Effector memory CD4-positive, alpha-beta T cell (primary cell): ENCODE measurements at regions not wholly inside any gene's neighbourhood (a gene's known extent, or its start where the extent isn't known, plus 50 kb on each side); places are given as distances from the start of the nearest gene placed in this dataset.

ENCODE experiments used
- DNase-seq, 3 donors: peaks; one replicate each; pipeline ENCODE4 v3.0.0-alpha.2; 2020
- H3K27ac ChIP-seq: 2 replicates; pipeline ENCODE4 v1.7.0; 2013; ENCODE audit warnings: mild to moderate bottlenecking, low read length, moderate library complexity; ENCODE audit not compliant: insufficient read depth, poor library complexity, severe bottlenecking
- H3K27me3 ChIP-seq: replicated peaks from 2 replicates; pipeline ENCODE4 v1.7.0; 2013; ENCODE audit warnings: mild to moderate bottlenecking, low read length; ENCODE audit not compliant: insufficient read depth, control insufficient read depth, poor library complexity, severe bottlenecking
- H3K36me3 ChIP-seq: 2 replicates; pipeline ENCODE4 v1.7.0; 2013; ENCODE audit warnings: mild to moderate bottlenecking, low read length, moderate library complexity; ENCODE audit not compliant: control insufficient read depth, insufficient read depth
- H3K4me1 ChIP-seq: 2 replicates; pipeline ENCODE4 v1.7.0; 2013; ENCODE audit warnings: low read length, mild to moderate bottlenecking; ENCODE audit not compliant: control insufficient read depth, insufficient read depth, poor library complexity, severe bottlenecking
- H3K4me3 ChIP-seq: 2 replicates; pipeline ENCODE4 v1.7.0; 2013; ENCODE audit warnings: low read length, low read depth, mild to moderate bottlenecking; ENCODE audit not compliant: insufficient read depth, poor library complexity, severe bottlenecking
- H3K9me3 ChIP-seq: 2 replicates; pipeline ENCODE4 v1.7.0; 2013; ENCODE audit warnings: mild to moderate bottlenecking, low read length, moderate library complexity; ENCODE audit not compliant: control insufficient read depth

DNA sequence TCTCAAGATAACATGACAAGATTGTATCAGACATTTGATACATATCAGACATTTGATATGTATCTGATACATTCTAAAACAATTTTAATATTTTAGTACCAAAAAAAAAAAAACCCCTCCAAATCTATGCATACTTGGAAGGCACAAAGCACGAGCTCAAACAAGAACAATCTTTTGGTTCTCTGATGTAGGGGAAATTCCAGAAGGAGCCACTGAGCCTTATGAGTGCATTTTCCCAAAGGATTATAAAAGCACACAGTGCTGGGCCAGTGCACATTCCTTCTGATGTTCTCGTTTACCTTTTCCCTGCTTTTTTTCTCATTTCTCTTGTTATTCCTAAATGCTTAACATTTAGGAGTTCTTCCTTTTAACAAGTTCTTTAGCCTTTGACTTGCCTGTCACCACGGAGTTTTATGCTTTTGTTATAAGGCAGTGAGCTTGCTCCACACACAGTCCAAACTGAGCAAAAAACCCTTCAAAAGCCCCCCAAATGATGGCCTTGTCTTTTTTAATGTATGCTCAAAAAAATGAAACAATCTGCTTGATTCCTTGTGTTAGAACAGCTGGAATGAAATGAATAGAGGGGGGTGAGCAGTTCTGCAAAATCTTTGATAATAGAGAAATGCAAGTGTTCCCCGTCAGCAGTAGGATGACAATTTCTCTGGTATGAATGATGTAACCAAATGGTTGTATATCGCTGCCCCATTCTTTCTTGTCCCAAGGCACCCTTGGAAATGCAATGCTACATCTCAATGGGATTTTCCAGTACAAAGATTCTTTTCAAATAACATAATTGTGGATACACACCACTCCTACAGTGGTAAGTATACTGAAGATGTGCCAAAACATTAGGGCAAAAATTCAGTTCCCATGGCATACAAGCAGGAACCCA is 597.2 kb upstream of the ZEB2 start:
- DNase-seq, result no peak

DNA sequence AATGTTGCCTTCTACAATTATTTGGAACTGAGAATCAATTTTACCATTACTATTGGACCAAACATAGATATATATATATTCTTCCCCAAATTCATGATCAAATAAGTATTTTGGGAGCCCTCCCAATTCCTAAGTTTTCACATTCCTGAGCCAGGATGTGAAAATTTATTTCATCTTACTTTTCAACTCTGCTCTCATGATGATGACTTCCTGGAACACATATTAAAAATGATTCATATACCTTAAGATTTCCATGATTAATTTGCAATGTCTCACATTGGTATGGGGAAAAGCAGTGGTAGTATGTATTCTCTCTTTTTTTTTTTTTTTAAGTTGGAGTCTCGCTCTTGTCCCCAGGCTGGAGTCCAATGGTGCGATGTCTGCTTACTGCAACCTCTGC is 596.1 kb upstream of the ZEB2 start:
- Histone ChIP-seq H3K4me1 (no peaks in the 10 kb centered on the region), H3K9me3 (no peaks in the 10 kb centered on the region), H3K36me3 (no peaks in the 10 kb centered on the region), H3K4me3 (no peak overlapping the region), H3K27ac (no peak overlapping the region), H3K27me3 (no peaks in the 10 kb centered on the region)
- DNase-seq, result no peak

More for the DNA sequence above, 597.2 kb upstream of the ZEB2 start:
- Histone ChIP-seq H3K27me3 (no peaks in the 10 kb centered on the region), H3K4me3 (no peak overlapping the region), H3K36me3 (no peaks in the 10 kb centered on the region), H3K9me3 (no peaks in the 10 kb centered on the region), H3K27ac (no peak overlapping the region), H3K4me1 (no peaks in the 10 kb centered on the region)

DNA sequence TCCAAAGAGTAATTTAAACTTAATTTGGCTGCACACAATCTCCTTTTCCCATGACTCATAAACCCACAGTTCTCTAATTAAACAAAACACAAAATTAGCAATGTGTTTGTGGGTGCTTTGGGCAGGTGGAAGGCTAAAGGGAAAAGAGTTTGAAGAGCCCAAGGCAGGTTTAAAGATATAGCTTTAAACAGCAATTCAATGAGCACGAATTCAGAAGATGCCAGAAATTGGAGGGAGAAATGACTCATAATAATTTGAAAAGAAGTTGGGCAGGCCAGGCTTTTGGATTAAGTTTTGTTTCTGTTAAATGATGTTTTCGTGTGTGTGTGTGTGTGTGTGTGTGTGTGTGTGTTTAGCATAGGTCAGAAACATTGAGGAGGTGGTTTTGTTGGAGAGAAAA is 594.8 kb upstream of the ZEB2 start:
- H3K36me3 ChIP-seq, result no peaks in the 10 kb centered on the region
- no peaks in the 10 kb centered on the region for H3K27me3 ChIP-seq
- H3K4me3 ChIP-seq, result no peak overlapping the region
- H3K27ac ChIP-seq, result no peak overlapping the region
- no peak for DNase-seq
- no peaks in the 10 kb centered on the region for H3K9me3 ChIP-seq
- H3K4me1 ChIP-seq, result no peaks in the 10 kb centered on the region

DNA sequence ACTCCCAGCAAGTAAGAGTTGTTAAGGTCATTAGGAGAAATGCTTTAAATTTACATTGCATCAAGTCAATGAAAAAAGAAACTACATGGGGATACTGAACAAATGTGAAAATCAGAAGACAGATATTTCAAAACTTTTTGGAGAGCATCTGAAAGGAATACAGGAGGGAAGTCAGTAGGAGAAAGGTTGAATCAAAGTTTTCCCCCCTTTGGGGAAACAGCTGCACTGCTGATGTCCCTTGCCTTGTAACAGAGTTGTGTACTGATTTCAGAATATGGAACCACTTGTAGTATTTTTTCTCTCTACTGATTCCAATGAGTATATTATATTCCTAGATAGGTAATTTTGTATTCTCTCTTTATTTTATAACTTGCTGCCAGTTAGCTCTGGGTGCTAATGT is 592.5 kb upstream of the ZEB2 start:
- Histone ChIP-seq H3K27ac (no peak overlapping the region), H3K36me3 (no peaks in the 10 kb centered on the region), H3K4me3 (no peak overlapping the region), H3K4me1 (no peaks in the 10 kb centered on the region), H3K27me3 (no peaks in the 10 kb centered on the region), H3K9me3 (no peaks in the 10 kb centered on the region)
- no peak for DNase-seq

DNA sequence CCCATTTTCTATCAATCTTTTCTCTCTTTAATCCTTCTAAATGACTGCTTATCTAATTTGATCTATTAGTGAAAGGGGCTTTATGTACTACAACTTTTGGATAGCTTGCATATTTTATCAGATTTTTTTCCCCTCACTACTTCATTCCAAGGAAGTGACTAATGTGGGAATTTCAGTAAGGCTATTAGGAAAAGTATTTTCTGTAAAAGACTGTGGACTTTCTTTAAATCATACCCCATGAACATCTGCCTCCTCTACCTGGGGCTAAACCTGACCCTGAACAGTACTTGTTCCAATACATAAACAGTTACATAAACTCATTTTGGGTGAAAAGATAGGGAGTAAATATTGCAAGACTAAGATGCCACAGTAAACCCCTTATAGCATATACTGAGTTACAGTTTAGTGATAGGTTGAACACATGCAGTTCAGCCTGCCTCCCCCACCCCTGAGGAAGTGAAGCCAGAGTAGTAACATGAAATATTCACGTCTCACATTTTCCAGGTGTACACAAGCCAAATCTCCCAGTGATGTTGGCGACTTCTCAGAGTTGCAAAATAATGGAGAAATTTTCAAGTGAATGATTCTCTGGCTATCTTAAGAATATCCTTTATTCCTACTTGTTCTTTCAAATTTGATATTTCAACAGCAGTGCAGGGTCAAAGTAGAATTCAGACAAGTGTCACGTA is 590.9 kb upstream of the ZEB2 start:
- Histone ChIP-seq H3K36me3 (no peaks in the 10 kb centered on the region), H3K9me3 (no peaks in the 10 kb centered on the region), H3K27me3 (no peaks in the 10 kb centered on the region), H3K4me1 (no peaks in the 10 kb centered on the region), H3K27ac (no peak overlapping the region), H3K4me3 (no peak overlapping the region)
- no peak for DNase-seq

DNA sequence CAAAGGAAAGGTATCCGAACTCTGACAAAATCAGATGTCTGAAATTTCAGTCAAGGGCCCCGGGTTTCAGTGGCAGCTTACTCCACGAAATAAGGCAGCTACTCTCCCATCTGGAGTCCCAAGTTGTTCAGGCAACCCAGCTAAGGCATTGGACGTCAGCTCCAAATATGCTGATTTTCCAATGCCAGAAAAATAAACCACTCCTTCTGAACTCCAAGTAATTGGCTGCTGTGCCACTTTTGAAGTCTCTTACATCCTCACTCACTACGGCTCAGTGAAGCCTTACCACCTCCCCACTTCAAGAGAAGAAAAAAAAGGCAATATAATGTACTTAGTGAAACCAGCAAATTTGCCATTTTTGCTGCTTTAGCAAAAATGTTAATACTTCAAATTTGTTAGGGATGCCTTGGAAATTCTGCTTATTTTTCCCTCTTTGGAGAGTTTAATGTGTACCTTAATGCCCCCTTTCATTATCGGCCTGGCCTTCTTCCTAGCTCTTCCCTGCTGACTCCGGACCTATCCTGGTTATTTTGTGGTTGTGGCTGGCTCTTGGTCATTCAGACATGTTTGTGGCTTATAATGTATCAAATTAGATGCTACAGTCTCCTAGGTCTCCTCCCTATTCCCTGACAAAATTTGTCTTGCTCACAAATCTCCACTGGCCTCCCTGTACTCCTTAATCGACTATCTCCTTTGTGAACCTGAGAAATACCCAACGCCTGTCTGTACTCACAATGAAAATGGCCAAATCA is 589.2 kb upstream of the ZEB2 start:
- DNase-seq, result no peak
- H3K4me3 ChIP-seq, result no peak overlapping the region
- no peak overlapping the region for H3K27ac ChIP-seq
- no peaks in the 10 kb centered on the region for H3K9me3 ChIP-seq
- no peaks in the 10 kb centered on the region for H3K27me3 ChIP-seq
- no peaks in the 10 kb centered on the region for H3K36me3 ChIP-seq
- no peaks in the 10 kb centered on the region for H3K4me1 ChIP-seq

DNA sequence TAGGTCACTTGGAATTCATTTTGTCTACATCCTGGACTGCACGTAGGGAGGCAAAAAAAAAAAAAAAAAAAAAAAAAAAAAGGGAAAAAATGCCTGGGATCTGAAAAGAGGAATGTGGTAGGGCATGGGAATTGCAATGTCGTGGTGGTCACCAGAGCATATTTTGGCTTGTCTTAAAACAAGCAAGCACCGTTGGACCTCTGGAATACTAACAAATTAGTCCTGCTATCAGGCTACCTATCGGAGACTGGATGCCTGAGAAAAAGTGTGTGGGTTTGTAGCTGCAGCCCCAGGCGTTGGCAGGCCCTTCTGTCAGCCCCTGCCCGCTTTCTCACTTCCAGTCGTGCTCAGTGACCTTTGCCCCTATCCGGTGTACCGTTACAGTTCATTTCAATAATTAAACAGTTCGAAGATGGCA is 588.5 kb upstream of the ZEB2 start:
- Histone ChIP-seq H3K4me1 (no peaks in the 10 kb centered on the region), H3K4me3 (no peak overlapping the region), H3K27ac (no peak overlapping the region), H3K9me3 (no peaks in the 10 kb centered on the region), H3K27me3 (no peaks in the 10 kb centered on the region), H3K36me3 (no peaks in the 10 kb centered on the region)
- DNase-seq, result no peak

DNA sequence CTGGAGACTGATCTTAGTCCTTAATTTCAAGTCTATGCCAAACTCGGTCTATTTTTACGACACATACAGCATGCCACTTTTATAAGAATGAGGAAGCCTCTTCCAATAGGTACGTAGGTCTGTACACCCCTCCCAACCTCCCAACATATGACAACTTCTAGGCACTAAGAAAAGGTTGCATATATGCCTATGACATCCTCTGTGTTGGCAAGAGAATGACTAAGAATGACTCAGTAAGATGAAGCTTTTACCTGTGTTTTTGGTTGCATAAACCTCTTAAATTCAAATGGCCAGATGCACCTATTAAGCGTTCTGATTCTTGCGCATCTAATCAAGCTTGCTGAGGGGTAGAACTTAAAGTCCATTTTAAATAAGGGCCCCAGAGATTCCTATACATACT is 586.4 kb upstream of the ZEB2 start:
- Histone ChIP-seq H3K4me3 (no peak overlapping the region), H3K27ac (no peak overlapping the region), H3K4me1 (no peaks in the 10 kb centered on the region), H3K9me3 (no peaks in the 10 kb centered on the region), H3K27me3 (no peaks in the 10 kb centered on the region), H3K36me3 (no peaks in the 10 kb centered on the region)
- no peak for DNase-seq

DNA sequence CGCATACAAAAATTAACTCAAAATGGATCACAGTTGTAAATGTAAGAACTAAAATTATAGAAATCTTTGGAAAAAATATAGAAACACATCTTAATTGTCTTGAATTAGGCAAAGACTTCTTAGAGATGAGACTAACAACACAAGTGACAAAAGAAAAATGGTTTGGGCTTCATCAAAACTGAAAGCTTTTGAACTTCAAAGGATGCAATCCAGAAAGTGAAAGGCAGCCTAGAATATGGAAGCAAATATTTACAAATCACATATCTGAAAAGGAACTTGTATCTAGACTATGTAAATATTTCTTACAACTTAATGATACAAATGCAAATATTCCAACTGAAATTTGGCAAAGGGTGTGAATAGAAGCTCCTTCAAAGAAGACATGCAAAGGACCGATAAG is 582.8 kb upstream of the ZEB2 start:
- Histone ChIP-seq H3K27me3 (no peaks in the 10 kb centered on the region), H3K4me3 (no peak overlapping the region), H3K9me3 (no peaks in the 10 kb centered on the region), H3K36me3 (no peaks in the 10 kb centered on the region), H3K4me1 (no peaks in the 10 kb centered on the region), H3K27ac (no peak overlapping the region)
- DNase-seq, result no peak

DNA sequence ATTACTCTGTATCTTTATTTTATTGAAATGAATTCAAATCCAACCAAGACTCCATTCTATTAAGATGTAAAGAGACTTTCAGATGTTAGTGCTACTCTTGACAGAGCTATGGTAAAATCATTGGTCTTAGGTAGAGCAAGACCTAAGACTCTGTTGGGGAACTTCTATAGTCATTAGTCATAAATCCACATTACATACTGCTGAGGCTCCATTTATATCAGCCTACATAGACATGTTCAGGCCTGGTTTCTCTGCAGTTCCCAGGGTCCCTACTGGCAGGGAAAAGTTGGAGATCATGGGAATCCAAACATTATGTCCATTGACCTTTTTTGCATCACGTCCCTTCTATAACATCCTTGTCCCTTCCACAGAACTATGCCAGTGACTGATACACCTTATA is 580.4 kb upstream of the ZEB2 start:
- no peaks in the 10 kb centered on the region for H3K9me3 ChIP-seq
- no peak overlapping the region for H3K4me3 ChIP-seq
- H3K27me3 ChIP-seq, result no peaks in the 10 kb centered on the region

More for the DNA sequence above, 580.4 kb upstream of the ZEB2 start:
- no peak for DNase-seq
- no peaks in the 10 kb centered on the region for H3K36me3 ChIP-seq
- no peak overlapping the region for H3K27ac ChIP-seq
- H3K4me1 ChIP-seq, result no peaks in the 10 kb centered on the region
